K562 (cell line): ENCODE measurements at regions not wholly inside any gene's neighbourhood (a gene's known extent, or its start where the extent isn't known, plus 50 kb on each side); places are given as distances from the start of the nearest gene placed in this dataset.

Experiments
- REST ChIP-seq, 2 experiments: fragments of 450-650 bp; formaldehyde crosslinking in 1 of 2; IDR thresholded peaks; 2 replicates each; pipeline versions ENCODE4 v1.4.0 to v1.6.1; 2014 to 2020; ENCODE audit warnings: mild to moderate bottlenecking in 2 of 2, borderline replicate concordance in 1 of 2, low read depth in 1 of 2
- TARDBP ChIP-seq: fragments of 450-650 bp; IDR thresholded peaks from 2 replicates; pipeline ENCODE4 v1.6.1; 2016

GRCh38 chr1:87985071-87985470 is 656.4 kb downstream of the LMO4 start (continued):
- TF ChIP-seq REST (IDR thresholded peaks at IDR 0.05; ENCODE audit: borderline replicate concordance) (no peak), REST (CRISPR knock-in tag; IDR thresholded peaks at IDR 0.05; ENCODE audit: low read depth) (no peak), TARDBP (no peak)
